HL-60 (cell line): ENCODE measurements at regions not wholly inside any gene's neighbourhood (a gene's known extent, or its start where the extent isn't known, plus 50 kb on each side); places are given as distances from the start of the nearest gene placed in this dataset.

Experiments used
- CTCF ChIP-seq: IDR thresholded peaks from one replicate; pipeline ENCODE4 v1.5.1; 2011; ENCODE audit warnings: low read length, control low read depth, inconsistent platforms; ENCODE audit not compliant: insufficient read depth
- GABPA ChIP-seq: IDR thresholded peaks from 2 replicates; pipeline ENCODE4 v1.6.1; 2012; ENCODE audit warnings: low read depth
- POLR2AphosphoS5 ChIP-seq: IDR thresholded peaks from 2 replicates; pipeline ENCODE4 v1.6.1; 2012; ENCODE audit warnings: low read depth
- REST ChIP-seq: IDR thresholded peaks from 2 replicates; pipeline ENCODE4 v1.6.1; 2012; ENCODE audit warnings: low read depth; ENCODE audit not compliant: insufficient replicate concordance

- TF ChIP-seq POLR2AphosphoS5 (no peak), CTCF (no peak), GABPA (no peak), REST (no peak)
Observed at GRCh38 chr20:56896447-56896846, 267.3 kb downstream of the TFAP2C start.
